DOHH2 (cell line): ENCODE measurements at regions not wholly inside any gene's neighbourhood (a gene's known extent, or its start where the extent isn't known, plus 50 kb on each side); places are given as distances from the start of the nearest gene placed in this dataset.

Experiments
- EZH2phosphoT487 ChIP-seq: fragments of 200-600 bp; sonication (generic); IDR thresholded peaks from 2 replicates; pipeline ENCODE4 v1.6.1; 2017; ENCODE audit warnings: borderline replicate concordance, mild to moderate bottlenecking, antibody characterized with exemption, low read length, moderate library complexity, mixed read lengths
- TF ChIP-seq, protein P1 (sequence below): fragments of 200-600 bp; sonication (generic); IDR thresholded peaks from one replicate; pipeline ENCODE4 v1.5.1; 2014; ENCODE audit warnings: antibody characterized with exemption, mild to moderate bottlenecking, low read depth, low read length; ENCODE audit not compliant: poor library complexity, severe bottlenecking

DNA sequence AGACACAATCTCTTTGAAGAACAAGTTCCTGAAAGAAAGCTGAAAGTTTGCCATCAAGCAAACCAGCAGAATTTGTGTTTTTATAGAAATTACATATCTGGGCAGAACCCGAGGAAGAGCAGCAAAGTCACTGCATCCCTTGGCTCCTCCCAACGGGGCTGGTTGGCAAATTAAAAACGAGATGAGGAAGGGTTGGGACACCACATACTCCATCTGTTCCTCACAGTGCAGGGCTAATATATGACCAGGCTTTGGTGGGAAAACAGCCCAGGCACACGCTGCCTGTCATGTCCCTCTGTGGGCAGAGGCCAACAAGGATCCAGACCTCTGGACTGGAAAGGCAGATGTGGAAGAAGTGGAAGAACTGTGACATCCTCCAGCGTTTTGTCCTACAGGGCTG is 607.3 kb downstream of the CDH26 start:
- TF ChIP-seq, protein P1, sequence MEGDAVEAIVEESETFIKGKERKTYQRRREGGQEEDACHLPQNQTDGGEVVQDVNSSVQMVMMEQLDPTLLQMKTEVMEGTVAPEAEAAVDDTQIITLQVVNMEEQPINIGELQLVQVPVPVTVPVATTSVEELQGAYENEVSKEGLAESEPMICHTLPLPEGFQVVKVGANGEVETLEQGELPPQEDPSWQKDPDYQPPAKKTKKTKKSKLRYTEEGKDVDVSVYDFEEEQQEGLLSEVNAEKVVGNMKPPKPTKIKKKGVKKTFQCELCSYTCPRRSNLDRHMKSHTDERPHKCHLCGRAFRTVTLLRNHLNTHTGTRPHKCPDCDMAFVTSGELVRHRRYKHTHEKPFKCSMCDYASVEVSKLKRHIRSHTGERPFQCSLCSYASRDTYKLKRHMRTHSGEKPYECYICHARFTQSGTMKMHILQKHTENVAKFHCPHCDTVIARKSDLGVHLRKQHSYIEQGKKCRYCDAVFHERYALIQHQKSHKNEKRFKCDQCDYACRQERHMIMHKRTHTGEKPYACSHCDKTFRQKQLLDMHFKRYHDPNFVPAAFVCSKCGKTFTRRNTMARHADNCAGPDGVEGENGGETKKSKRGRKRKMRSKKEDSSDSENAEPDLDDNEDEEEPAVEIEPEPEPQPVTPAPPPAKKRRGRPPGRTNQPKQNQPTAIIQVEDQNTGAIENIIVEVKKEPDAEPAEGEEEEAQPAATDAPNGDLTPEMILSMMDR: no peak
- no peak for TF ChIP-seq EZH2phosphoT487
